Stomach (tissue), 8 donors: ENCODE measurements at regions not wholly inside any gene's neighbourhood (a gene's known extent, or its start where the extent isn't known, plus 50 kb on each side); places are given as distances from the start of the nearest gene placed in this dataset.
A peak's percentile ranks its signal among the peaks of the same experiment; 100 is the strongest.

Source experiments
- DNase-seq, 2 donors: peaks; one replicate each; pipeline versions ENCODE4 v3.0.0 to v3.0.0-alpha.2; 2013 to 2019
- H3K27ac ChIP-seq, 5 donors: fragments of 200-600 bp in 4 of 5; sonication (generic) in 4 of 5; one replicate each; pipeline ENCODE4 v1.5.1; 2013 to 2019; ENCODE audit warnings: mild to moderate bottlenecking in 1 of 5, moderate library complexity in 1 of 5
- H3K27me3 ChIP-seq, 3 donors: fragments of 200-600 bp; sonication (generic); one replicate each; pipeline ENCODE4 v1.5.1; 2017 to 2019; ENCODE audit warnings: mixed run types in 1 of 3
- H3K36me3 ChIP-seq, 4 donors: fragments of 200-600 bp; sonication (generic); 1 replicate in 3 of 4; 2 replicates in 1 of 4; pipeline ENCODE4 v1.5.1; 2016 to 2019
- H3K4me1 ChIP-seq, 4 donors: fragments of 200-600 bp; sonication (generic); one replicate each; pipeline ENCODE4 v1.5.1; 2016 to 2019
- H3K4me3 ChIP-seq, 4 donors: fragments of 200-600 bp; sonication (generic) in 3 of 4; one replicate each; pipeline ENCODE4 v1.5.1; 2016 to 2019; ENCODE audit warnings: mild to moderate bottlenecking in 1 of 4
- H3K9me3 ChIP-seq, 4 donors: fragments of 200-600 bp; sonication (generic); one replicate each; pipeline ENCODE4 v1.5.1; 2016 to 2019
- CTCF ChIP-seq, 7 experiments: fragments of 450-650 bp in 4 of 7; fragments of 200-600 bp in 3 of 7; sonication (generic) in 3 of 7; IDR thresholded peaks; one replicate each; pipeline ENCODE4 v1.5.1; 2016 to 2019; ENCODE audit warnings: antibody characterized with exemption in 7 of 7, control low read depth in 2 of 7, mild to moderate bottlenecking in 1 of 7
- EP300 ChIP-seq: sonication (generic); formaldehyde crosslinking; IDR thresholded peaks from one replicate; pipeline ENCODE4 v1.6.1; 2017; ENCODE audit warnings: antibody characterized with exemption
- POLR2A ChIP-seq, 4 donors: fragments of 450-650 bp; IDR thresholded peaks; one replicate each; pipeline ENCODE4 v1.6.1; 2016; ENCODE audit warnings: antibody characterized with exemption in 4 of 4, control low read depth in 2 of 4, mild to moderate bottlenecking in 1 of 4, moderate library complexity in 1 of 4
- POLR2AphosphoS5 ChIP-seq, 3 donors: sonication (generic); formaldehyde crosslinking; IDR thresholded peaks; one replicate each; pipeline ENCODE4 v1.6.1; 2016; ENCODE audit warnings: antibody characterized with exemption in 3 of 3
- WGBS, 5 donors: extraction: QIAGEN DNeasy Blood & Tissue Kit in 3 of 5; methylation state at CpG; one replicate each; pipeline versions ENCODE4 v1.1.5 to v1.1.7; 2013 to 2018; 5-methylcytosine and 5-hydroxymethylcytosine counted together
- intact Hi-C: fragments of 100-400 bp; cut with DNase I; formaldehyde crosslinking; loops from one replicate; pipeline ENCODE4 v1.15.1; 2023; ENCODE audit warnings: low total_unique reads
- donor health status: healthy with polysubstance abuse.
- donor health status: Bipolar disorder and iron deficiency.
- donor health status: healthy.

DNA sequence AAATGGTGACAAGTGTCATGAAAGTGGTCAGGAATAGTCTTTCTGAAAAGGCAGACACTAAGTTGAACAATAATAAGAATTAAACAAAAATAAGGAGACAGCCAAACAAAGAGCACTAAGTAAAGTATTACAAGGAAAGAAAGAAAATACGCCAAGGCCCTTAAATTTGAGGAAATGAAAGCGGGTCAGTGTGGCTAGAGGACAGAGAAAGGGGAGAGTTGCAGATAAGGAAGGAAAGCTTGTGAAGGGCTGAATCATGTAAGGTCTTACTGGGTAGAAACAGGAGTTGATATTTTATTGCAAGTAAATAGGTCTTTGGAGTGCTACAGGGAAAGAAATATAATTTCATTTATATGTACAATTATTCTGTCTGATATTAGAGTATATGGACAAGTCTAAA is 732.1 kb downstream of the EPHA7 start:
- Histone ChIP-seq H3K9me3 (no peaks in the 10 kb centered on the region), H3K27ac (no peak overlapping the region), H3K27me3 (no peaks in the 10 kb centered on the region), H3K4me3 (no peak overlapping the region), H3K36me3 (no peaks in the 10 kb centered on the region), H3K4me1 (no peaks in the 10 kb centered on the region)
- DNase-seq, result no peak
- WGBS, 5 donors, result 66 to 77% (median 69%) methylated on average over 2 of the region's 2 CpGs
- TF ChIP-seq POLR2A (IDR thresholded peaks at IDR 0.05) (no peak), EP300 (no peak), CTCF (IDR thresholded peaks at IDR 0.05) (no peak), POLR2AphosphoS5 (IDR thresholded peaks at IDR 0.05) (no peak)
- intact Hi-C loops, result no loop called here

GRCh38 chr6:92684386-92684785 is 735.0 kb downstream of the EPHA7 start:
- H3K27me3 ChIP-seq, result no peaks in the 10 kb centered on the region
- no peaks in the 10 kb centered on the region for H3K36me3 ChIP-seq
- no peak overlapping the region for H3K4me3 ChIP-seq
- 64 to 89% (median 82%) methylated on average over 1 of the region's 1 CpG for WGBS, 5 donors
- intact Hi-C loops, result no loop called here
- DNase-seq, result peak in 1 of 2 donors; percentile 22
- H3K27ac ChIP-seq, result no peak overlapping the region
- no peaks in the 10 kb centered on the region for H3K4me1 ChIP-seq
- H3K9me3 ChIP-seq, result no peaks in the 10 kb centered on the region
- TF ChIP-seq EP300, result no peak
- no peak for TF ChIP-seq POLR2AphosphoS5 (IDR thresholded peaks at IDR 0.05)
- TF ChIP-seq CTCF (IDR thresholded peaks at IDR 0.05), result no peak
- no peak for TF ChIP-seq POLR2A (IDR thresholded peaks at IDR 0.05)

GRCh38 chr6:92683748-92684147 is 735.6 kb downstream of the EPHA7 start:
- 58 to 80% (median 65%) methylated on average over 2 of the region's 2 CpGs for WGBS, 5 donors
- Histone ChIP-seq H3K27ac (no peak overlapping the region), H3K27me3 (no peaks in the 10 kb centered on the region), H3K4me3 (no peak overlapping the region), H3K36me3 (no peaks in the 10 kb centered on the region), H3K4me1 (no peaks in the 10 kb centered on the region), H3K9me3 (no peaks in the 10 kb centered on the region)
- no peak for TF ChIP-seq POLR2A (IDR thresholded peaks at IDR 0.05)
- no peak for TF ChIP-seq POLR2AphosphoS5 (IDR thresholded peaks at IDR 0.05)
- TF ChIP-seq CTCF (IDR thresholded peaks at IDR 0.05), result no peak
- no peak for TF ChIP-seq EP300
- no peak for DNase-seq
- intact Hi-C loops, result no loop called here

- no peak for DNase-seq
- Histone ChIP-seq H3K27ac (no peak overlapping the region), H3K9me3 (no peaks in the 10 kb centered on the region), H3K36me3 (no peaks in the 10 kb centered on the region), H3K4me3 (no peak overlapping the region), H3K4me1 (no peaks in the 10 kb centered on the region), H3K27me3 (no peaks in the 10 kb centered on the region)
- WGBS, 5 donors, result 47 to 63% (median 54%) methylated on average over 4 of the region's 4 CpGs
- no peak for TF ChIP-seq POLR2AphosphoS5 (IDR thresholded peaks at IDR 0.05)
- no peak for TF ChIP-seq POLR2A (IDR thresholded peaks at IDR 0.05)
- TF ChIP-seq CTCF (IDR thresholded peaks at IDR 0.05), result no peak
- no peak for TF ChIP-seq EP300
- intact Hi-C loops, result no loop called here
Observed at GRCh38 chr6:92682516-92683398, 736.6 kb downstream of the EPHA7 start.
